ENCODE measurements at regions not wholly inside any gene's neighbourhood (a gene's known extent, or its start where the extent isn't known, plus 50 kb on each side); places are given as distances from the start of the nearest gene placed in this dataset.

GRCh38 chr1:234732260-234732659 lies 122.3 kb upstream of the IRF2BP2 start:
- no peak for DNase-seq (ENCODE audit: low spot score)

- peak; percentile 86 for DNase-seq (ENCODE audit: low spot score)
Observed at GRCh38 chr1:234731569-234732085, 121.6 kb upstream of the IRF2BP2 start.

DNA sequence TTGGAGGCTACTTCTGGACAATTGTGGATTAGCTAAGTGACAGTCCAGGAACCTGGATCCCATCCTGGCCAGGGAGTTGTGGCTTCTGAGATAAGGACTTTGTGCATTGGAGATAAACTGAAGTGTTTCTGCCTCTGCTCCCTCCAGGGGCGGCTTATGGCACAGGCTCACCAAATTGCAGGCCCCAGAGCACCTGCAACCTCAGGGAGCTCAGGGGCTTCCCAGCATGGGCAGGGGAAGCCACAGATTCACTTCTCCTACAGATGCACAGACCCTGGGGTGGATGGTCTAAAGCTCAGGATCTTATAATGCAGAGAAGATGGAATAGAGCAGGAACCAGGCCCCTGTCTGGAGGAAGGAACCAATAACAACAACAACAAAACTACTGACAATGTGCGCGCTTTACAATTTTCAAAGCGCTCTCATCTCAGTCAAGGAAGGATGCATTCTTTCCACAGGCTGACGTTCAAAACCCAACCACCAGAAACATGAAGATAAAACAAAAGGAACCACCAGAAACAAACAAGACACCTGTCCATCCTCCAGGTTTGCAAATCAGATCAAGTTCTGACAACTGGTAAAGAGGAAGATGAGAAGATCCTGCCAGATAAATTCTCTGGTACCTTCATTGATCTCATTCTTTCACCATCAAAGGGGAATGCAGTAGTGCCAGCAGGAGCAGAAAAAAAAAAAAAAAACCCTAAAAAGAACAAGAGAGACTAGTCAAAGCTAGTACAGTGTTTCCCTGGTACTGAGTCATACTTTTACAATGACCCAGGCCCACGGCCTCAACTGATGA lies 121.0 kb upstream of the IRF2BP2 start:
- DNase-seq (ENCODE audit: low spot score) = no peak

DNA sequence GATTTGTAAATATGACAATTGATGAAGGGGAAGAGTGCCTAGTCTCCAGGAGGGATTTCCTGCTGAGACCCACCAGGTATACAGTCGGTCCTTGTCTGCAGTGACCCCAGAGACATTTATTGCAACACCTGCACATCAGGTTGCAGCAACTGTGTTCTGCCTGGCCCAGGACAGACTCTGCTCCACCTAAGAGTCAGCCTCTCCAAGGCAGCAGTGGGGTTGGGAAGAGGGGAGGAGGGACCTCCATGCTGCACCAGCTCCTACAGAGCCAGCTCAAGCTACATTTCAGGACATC lies 120.4 kb upstream of the IRF2BP2 start:
- no peak for DNase-seq (ENCODE audit: low spot score)

GRCh38 chr1:234729561-234730474 lies 119.8 kb upstream of the IRF2BP2 start:
- DNase-seq (ENCODE audit: low spot score) = no peak

- no peak for DNase-seq (ENCODE audit: low spot score)
Observed at GRCh38 chr1:234728740-234729139, 118.8 kb upstream of the IRF2BP2 start.

DNA sequence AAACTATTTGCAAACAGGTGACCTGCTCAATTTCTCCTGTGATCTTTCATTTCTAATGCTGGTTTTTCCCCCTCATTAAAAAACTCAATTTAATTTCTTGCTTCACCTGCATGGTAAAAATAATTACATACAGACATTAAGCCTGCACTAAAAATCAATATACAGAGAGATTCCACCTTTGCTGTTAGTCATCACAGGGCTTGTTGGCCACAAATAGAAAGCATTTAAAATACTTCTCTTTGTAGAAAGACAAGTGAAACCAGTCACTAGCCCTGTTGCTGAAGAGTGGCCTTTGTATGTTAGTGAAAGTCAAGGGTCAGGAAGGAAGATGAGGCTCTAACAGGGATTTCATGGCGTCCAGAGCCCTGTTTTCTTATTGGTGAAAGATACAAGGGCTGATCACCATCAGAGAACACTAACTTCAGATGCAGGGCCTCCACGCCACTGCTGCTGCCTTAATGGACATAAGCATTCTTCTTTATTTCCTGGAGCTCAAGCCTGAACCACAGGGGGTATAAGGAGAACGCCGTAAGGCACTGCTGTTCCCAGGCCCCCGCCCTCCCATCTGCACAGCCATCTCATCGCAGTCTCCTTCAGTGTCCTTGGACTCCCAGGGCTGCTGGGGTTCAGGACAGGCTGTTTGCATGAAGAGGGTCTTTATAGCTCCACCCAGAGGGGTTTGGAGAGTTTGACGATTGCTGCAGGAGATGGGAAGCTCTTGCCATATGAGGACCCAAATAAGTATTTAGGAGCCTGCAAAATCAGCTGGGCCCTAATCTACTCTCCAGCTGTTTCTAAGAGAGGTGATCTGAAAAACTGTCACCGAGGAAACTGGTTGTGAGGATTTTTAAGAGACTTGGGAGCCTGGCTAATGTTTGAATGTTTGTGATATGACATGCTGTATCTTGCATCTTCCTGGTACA lies 117.3 kb upstream of the IRF2BP2 start:
- no peak for DNase-seq (ENCODE audit: low spot score)

GRCh38 chr1:234726359-234726943 lies 116.5 kb upstream of the IRF2BP2 start:
- DNase-seq (ENCODE audit: low spot score) = no peak

DNA sequence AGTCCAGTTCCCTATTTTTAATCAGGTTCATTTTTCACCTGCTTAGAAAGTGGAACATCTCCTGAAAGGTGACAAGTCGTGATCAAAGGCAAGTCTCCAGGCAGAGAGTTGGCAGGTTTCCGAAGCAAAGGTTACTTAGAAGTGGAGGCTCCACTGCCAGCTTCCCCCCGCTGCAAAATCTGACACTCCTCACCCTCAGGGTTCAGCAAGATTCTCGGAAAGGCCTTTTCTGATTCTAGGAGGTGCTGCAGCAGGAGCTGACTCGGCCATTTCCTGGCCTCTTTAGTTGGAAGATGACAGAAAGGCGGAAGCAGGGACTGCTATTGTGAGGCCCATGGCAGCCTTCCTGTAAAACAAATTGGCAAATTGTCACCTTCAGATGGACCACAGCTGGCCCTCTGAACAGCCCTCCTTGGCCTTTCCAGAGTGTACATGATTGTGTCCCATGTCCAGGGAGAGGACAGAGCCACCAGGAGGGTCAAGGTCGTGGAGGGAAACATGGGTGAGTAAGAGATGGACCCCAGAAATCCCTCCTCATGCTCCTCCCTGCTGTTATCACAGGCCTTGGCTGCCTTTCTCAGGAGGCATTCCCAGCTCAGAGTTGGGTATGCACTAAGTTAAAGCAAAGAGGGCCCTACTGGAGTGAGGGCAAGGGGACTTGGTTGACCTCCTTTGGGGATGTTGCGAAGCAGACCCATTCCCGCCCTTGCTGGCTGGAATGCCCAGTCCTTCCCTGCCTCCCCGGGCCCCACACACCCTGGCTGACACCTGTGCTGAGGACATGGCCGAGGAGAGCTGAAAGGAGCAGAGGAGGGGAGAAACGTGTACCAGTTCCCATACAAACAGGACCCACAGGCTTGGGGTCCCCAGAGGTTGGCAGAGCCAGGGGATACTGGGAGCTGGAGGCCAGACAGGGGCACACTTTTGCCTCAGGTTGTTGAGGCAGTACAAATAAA lies 115.5 kb upstream of the IRF2BP2 start:
- peak; percentile 72 for DNase-seq (ENCODE audit: low spot score)

DNA sequence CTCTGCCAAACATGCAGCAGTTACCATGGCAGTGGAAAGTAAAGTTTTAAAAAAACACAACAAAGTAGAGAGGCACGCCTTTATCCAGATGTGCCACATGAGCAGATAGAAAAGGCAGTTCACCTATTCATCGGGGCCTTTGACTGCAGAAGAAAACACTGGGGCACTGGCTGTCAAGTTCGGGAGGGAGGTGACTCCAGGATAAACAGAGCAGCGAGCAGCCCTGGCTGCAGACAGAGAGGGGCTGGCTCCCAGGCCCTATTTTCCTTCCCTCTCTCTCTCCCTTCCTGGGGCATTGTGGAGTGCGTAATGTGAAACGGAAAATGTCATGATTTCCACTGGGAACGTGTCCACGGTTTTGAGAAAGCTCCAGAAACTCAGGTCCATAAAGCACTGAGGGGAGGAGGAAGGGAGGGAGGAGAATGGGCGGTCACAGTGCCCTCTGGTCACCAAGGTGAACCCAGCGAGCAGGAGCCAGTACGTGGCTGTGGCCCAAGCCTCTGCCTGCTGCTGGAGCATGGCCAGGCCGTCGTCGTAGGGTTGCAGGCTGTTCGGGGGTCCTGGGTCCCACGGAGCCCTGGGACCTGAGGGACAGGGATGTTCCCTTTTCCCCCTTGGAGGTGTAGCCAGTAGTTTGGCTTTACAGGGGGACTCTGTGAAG lies 114.7 kb upstream of the IRF2BP2 start:
- peak; percentile 60 for DNase-seq (ENCODE audit: low spot score)

- peak; percentile 71 for DNase-seq (ENCODE audit: low spot score)
Observed at GRCh38 chr1:234722904-234723720, 113.1 kb upstream of the IRF2BP2 start.

GRCh38 chr1:234722270-234722704 lies 112.3 kb upstream of the IRF2BP2 start:
- DNase-seq (ENCODE audit: low spot score) = no peak

DNA sequence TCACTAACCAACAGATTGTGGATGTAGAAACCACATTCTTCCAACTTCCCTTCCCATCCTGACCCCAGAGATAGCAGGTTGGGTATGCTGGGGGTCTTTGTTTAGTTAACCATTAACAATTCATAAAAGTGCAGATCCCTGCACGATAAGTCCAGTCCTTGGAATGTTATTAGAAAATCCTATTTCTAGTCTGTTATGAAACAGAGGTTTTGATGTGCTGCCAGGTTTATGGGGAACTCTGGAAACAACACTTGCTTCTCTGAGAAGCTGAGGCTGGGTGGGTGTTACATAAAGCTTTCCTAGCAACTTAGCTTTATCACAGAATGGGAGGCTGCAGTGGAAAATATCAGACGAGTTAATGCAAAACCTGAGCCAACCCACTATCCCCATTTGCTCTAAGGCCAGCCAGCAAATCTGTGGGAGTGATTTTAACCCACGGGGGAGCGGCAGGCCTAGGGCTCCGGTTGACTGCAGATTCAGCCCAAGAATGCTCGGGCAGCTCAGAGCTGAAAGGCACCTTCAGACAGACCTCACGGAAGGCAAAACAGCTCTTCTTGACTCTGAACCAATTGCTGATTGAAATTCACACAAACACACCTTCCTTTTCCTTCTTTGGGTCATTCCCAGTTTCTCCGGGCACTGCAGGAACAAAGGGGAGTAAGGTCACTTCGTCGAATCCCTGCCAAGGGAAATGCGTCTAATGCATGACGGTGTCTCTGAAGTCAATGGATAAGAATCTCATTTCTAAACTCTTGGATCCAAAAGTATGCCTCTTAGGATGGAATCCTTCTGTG lies 111.7 kb upstream of the IRF2BP2 start:
- no peak for DNase-seq (ENCODE audit: low spot score)

GRCh38 chr1:234720709-234721441 lies 110.9 kb upstream of the IRF2BP2 start:
- no peak for DNase-seq (ENCODE audit: low spot score)

DNA sequence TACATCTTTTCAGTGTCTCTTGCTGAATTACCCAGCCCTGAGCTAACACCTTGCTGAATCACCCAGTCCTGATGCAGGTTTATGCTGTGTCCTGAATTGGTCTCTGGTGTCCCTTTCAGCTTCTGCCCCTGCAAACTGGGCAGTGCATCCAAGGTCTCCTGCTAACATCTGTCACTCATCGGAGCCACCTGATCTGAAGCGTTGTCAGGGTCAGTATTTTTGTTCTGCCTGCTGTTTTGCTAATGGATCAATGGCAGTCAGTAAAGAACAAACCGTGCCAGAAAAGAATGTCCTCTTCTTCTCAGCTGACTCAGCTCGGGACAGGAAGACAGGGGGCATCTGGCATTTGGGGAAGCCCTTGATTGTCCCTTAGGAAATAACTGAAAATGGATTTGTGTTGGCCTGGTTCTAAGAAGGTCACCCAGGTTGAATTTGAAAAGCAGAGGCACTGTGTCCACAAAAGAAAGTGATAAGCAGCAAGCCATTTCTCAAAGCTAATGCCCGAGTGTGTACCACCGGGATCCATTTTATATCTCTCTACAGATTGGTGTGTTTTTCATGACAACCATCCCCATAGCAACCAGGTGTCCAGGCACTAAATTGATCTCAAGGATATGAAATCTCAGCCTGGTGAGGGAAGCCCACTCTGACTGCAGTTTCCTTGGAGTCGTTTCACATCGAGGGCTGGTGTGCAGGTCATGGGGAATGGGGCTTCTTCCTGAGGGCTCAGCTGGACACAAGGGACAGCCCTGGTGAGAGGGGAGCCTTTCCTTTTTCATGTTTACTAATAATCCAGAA lies 109.7 kb upstream of the IRF2BP2 start:
- no peak for DNase-seq (ENCODE audit: low spot score)

All from kidney capillary endothelial cell (primary cell).